HG03571 (cell line): ENCODE measurements at regions not wholly inside any gene's neighbourhood (a gene's known extent, or its start where the extent isn't known, plus 50 kb on each side); places are given as distances from the start of the nearest gene placed in this dataset.

Experiments
- ATAC-seq: cut with Tn5 transposase; IDR thresholded peaks from one replicate; pipeline ENCODE4 v1.9.1; 2021; ENCODE audit not compliant: unreplicated experiment

DNA sequence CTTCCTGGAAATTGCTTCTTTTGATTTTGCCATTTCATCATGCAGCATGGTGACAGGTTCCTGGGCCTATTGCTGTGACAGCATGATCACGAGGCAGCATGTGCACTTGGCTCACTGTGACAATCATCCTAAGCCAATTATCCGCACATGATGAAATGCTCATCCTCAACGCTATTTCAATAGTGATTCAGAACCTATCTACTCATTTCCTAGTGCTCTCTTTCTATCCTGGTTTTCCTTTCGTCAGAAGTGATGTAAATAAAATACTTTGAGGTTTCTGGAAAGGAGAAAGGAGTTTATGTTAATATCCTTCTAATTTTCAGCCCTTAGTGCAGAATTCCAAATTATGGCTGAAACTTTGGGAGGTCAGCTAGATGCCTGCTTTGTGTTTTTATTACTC, 110.6 kb upstream of the ADAMTS5 start:
- no peak for ATAC-seq

DNA sequence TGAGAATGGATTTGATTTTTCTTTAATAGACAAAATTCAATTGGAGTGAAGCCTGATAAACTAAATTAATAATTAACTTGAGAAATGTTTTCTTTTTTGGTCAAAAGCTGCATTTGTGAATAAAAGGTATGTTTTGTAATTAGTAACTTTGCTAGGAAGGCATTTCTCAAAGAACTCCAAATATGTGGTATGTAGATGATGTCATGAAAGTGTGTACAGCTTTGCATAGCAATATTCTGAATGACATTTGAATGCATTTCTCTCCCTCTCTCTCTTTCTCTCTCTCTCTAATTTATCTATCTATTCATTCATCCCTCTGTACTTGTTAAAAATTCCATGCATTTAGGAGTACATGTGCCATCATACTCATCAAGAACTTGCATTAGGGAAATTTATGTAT, 109.1 kb upstream of the ADAMTS5 start:
- ATAC-seq = no peak

DNA sequence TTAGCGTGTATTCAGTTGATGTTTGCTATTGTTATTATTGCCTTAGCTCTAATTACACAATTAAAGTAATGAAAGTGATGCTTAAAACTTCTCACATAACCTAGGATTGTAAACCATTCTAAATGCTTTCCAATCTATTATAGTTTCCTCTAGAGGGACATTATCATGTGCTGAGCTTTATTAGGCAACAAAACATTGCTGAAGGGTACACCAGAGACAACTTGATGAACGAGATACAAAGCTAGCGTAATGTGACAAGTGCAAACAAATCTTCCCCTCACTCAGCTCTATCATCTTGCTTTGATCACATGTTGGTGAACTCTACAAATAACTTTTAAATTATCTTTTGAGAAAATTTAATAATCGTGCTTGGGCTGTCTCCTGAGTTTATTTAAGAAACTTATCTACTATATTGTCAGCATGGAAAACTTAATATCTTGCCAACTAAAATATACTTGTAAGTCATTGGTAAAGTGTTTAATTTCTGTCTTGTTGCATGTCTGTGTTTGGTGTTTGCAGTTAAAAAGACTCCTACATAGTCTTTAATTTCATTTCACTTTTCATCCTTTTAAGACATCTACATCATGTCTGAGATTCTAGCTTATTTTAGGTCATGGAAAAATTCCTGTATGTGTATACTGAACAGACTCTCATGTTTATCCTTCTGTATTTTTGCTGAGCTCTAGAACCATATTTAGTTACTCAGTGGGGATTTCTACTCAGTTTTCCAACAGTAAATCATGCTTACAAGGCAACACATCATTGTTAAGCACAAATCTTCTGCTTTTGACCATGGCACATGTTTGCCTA, 104.2 kb upstream of the ADAMTS5 start:
- no peak for ATAC-seq

DNA sequence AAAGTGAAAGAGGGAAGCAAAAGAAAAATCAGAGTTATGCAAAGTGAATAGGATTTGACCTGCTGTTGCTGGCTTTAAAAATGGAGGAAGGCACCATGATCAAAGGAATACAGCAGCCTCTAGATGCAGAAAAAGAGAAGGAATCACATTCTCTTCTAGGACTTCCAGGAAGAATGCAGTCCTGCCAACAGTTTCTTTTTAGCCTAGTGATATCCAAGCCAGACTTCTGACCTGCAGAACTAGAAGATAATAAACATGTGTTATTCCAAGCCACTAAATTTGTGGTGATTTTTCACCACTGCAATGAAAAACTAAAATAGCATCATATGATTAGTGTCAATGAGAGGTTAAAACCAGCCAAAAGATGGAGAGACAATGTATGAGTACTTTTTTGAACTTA, 101.9 kb upstream of the ADAMTS5 start:
- no peak for ATAC-seq

DNA sequence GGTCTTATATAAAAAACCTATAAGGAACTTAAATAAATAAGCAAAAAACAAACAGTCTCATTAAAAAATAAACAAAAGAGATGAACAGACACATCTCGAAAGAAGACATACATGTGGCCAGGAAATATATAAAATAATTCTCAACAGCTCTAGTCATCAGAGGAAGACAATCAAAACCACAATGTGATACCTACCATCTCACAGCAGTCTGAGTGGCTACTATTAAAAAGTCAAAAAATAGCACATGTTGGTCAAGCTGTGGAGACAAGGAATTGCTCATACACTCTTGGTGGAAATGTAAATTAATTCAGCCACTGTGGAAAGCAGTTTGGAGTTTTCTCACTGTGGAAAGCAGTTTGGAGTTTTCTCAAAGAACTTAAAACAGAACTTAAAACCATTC, 100.3 kb upstream of the ADAMTS5 start:
- ATAC-seq = no peak

DNA sequence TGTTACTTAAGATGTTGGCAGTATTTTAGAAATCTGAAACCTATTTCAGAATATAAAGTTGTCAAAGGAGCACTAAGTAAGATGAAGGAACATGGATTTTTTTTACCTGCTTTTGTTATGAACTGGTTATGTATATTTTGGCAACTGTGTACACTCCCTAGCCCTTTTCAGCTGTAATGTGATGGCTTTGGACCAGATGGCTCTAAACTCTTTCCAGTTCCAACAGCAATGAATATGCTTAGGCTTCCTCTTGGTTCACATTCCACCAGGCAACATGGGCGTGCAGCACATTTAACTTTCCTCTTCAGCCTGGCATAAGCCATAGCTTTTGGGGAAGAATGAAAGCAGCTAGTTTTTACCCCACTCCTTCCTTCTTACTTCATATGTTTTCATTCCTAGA, 95.6 kb upstream of the ADAMTS5 start:
- no peak for ATAC-seq

DNA sequence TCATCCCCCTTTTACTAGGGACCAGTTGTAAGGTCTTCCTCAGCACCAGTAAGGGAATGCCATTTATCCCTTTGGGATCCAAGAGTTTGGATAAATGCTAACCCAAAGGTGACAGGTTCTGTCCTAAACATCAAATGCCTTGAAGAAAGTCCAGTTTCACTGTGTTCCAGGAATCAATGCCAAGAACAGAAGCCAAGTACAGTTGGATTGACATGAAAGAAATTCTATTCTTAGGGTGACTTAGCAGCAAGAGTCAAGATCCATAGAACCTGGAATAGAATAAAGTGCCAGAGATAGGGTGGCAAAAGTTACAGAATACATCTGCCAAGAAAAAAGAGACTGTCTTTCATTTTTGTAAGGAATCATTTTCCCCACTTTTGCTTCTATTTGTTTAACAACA, 94.9 kb upstream of the ADAMTS5 start:
- ATAC-seq = no peak

DNA sequence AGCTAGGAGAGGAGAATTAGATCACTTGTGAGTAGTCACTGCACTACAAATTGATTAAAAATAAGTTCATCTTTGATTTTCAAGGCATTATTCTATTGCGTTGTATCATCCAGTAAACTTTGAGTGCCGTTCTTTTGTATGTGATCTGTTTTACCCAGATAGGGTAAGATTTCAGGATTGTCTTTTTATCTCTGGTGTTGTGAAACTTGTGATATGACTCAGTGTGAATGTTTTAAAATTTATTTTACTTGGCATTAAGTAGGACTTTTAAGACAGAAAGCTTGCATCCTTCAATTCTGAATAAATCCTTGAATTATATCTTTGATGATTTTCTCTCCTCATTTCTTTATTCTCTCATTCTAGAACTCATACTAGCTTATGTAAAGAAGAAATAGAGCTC, 93.3 kb upstream of the ADAMTS5 start:
- no peak for ATAC-seq

DNA sequence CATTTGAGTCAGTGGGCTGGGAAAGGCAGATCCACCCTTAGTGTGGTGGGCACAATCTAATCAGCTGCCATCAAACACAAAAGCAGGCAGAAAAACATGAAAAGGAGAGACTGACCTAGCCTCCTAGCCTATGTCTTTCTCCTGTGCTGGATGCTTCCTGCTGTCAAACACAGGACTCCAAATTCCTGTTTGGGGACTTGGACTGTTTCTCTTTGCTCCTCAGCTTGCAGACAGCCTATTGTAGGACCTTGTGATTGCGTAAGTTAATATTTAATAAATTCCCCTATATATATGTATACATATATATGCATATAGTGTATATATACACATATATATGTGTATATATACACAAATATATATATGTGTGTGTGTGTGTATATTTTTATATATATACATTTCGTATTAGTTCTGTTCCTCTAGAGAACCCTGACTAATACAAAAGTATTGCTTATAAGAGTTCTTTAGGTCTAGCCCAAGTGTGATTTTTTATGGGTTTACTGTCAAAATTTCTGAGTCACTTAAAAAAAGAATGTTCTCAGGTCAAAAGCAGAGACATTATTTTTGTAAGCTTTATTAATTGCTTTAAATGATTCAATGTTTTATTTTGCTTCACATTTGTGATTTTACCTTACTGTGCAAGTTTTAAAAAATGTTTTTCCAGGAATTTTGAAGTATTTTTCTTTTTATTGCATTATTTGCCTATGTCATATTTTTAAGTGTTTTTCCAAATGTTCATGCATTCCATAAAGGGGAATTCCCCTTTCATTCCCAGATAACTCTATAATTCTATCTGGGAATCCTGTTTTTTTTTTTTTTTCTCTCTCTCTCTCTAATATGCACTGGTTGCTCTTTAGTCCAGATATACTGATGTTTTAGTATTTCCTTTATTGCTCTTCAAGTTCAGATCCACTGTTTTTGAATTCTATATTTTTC, 92.1 kb upstream of the ADAMTS5 start:
- ATAC-seq = no peak

DNA sequence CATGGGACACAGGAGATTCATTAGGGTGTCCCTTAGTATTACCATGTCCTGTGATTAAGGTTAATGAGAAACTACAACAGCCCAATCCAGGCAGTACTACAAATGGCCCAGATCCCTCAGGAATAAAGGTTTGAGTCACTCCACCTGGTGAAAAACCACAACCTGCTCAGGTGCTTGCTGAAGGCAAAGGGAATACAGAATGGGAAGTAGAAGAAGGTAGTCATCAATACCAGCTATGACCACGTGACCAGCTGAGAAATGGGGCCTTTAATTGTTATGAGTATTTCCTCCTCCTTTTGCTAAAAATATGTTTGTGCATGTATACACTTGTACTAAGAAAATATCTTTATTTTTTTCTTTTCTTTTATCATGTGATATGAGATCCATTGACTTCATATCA, 91.1 kb upstream of the ADAMTS5 start:
- no peak for ATAC-seq

DNA sequence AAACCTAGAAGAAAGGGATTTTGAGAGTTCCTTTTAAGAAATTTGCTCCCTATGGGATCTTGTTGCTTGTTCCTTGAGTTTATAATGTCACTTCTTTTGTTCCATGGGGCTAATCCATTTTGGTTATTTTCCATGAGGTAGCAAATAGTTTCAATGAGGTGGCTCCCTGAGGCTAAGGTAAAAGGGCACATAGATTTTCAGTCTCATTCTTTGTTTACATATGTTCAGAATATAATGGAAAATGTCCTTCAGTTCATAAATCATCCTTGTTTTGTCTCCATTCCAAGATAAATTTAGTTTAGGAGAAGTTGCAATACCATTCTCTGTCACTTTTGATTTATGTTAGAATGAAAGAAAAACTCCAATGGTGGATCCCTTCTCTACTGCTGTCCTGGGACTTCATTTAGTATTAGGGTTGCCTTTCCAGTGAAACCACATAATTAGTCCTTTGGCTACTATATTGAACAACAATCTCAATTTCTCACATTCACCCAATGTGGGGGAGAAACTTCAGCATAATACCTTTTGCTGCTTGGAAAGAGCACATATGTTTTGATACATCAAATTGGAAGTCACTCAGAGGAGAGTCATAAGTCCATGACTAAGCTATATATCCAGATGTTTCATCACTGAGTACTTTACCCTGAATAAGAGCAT, 80.9 kb upstream of the ADAMTS5 start:
- ATAC-seq = no peak

DNA sequence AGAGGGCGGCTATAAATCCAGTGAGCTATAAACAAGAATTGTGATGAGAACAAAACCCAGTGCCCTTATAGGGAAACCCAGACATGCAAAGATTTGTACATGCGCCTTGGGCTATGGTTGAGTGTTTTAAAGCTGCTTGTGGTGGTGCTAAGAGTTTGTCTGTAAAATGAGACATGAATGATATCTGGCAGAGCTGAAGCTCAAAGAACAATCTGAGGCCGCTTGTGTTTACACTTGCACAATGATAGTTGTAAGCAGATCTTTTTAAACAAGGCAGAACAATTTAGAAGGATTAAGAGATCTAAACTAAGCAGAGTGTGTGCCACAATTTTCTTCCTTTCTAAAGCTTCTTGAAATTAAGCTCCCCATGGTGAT, 80.4 kb upstream of the ADAMTS5 start:
- ATAC-seq = no peak

DNA sequence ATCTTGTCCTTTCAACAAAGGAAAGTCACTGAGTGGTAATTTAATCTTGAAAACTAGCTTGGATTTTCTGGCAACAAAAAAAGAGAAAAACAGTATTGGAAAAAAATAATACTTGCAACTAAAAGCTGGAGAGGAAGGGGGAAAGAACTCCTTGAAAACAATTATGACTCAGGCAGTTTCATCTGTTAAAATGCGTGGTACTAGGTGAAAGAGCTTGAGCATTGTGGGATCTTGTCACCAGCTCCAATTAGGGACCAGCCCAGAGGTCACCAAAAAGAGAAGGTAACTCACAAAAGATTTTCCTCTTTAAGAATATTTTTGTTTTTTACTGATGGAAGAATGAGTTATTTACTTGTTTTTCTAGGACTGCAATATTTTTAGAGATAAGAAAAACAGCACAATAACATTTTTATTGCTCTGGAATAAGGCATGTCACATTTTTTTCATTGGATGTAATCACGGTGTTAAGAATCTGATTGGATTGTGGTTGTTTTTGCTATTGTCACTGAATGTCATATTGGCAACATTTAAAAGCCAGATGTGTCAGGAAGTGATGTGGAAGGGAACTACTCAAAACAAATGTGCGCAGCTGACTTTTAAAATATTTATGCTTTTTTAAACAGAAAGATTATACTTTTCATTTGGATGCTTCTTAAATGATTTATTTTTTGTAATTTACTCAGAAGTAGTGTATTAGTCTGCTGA, 78.5 kb upstream of the ADAMTS5 start:
- no peak for ATAC-seq

DNA sequence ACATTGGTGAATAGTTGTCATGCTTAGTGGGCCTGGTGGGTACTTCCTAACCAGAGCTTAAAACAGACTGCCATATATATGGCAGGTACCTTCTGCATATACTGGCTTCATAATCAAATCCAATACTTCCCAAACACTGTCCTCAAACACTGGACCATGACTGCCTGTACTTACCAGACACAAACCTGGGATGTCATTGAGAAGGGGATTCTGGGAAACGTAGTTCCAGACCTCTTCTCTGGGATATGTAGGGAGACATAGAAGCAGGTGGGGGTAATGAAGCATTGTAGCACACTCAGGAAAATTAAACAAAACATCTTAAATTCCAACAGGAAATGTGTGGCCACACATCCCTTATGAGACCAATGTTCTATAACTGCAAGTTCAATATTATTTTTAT, 76.5 kb upstream of the ADAMTS5 start:
- ATAC-seq = no peak

DNA sequence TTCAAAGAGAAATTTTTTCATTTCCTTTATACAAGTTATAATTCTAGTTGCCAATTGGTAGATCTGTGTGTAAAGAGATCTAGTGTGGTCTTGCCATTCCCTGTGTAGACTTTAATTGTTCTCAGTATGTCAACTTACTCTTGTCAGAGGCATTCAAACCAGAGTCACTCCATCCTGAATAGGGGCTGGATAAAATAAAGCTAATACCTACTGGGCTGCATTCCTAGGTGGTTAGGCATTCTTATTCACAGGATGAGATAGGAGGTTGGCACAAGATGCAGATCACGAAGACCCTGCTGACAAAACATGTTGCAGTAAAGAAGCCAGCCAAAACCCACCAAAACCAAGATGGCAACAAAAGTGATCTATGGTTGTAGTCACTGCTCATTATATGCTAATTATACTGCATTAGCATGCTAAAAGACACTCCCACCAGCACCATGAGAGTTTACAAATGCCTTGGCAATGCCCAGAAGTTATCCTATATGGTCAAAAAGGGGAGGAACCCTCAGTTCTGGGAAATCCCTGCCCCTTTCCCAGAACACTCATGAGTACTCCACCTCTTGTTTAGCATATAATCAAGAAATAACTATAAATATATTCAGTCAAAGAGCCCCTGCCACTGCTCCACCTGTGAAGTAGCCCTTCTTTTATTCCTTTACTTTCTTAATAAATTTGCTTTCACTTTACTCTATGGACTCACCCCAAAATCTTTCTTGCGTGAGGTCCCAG, 74.0 kb upstream of the ADAMTS5 start:
- no peak for ATAC-seq

DNA sequence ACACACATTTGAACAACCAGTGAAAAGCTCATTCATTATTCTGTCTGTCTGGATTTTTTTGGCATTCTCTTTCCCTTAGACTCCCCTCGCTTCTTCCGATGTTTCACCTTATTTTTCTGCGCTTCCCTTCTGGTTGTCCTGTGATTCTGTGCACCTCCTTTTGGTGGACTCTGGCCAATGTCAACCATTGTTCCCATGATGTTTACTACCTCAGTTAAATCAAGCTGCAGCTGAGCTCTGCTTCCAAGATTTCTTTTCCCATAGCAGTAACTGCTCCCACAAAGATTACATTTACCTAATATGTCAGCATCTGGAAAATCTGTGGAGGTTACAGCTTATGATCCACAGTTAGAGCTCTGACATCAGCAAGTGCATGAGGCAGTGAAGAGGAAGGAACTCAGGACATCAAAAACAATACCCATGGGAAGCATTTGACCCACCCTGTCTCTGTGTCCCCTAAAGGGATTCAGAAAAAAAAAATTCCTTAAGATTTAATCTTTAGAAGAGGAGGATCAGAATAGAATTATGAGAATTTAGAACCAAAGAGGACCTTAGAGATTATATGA, 69.9 kb upstream of the ADAMTS5 start:
- no peak for ATAC-seq

DNA sequence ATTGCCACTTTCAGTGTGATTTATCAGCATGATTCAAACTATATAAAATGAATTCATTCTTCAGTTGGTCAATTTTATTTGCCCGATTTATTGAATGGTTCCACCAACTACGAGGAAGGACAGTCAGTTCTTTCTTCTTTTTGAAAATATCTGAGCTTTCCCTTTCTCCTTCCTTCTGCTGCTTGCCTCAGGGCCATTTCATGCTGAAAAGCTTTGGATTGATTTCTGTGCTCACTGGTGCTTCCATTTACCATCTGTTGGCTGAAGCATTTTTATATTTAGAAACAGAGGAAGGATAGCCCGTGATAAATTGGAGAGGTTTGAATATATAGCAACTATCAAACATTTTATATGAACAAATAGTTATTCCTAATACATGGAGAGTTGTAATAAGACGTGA, 68.9 kb upstream of the ADAMTS5 start:
- no peak for ATAC-seq

DNA sequence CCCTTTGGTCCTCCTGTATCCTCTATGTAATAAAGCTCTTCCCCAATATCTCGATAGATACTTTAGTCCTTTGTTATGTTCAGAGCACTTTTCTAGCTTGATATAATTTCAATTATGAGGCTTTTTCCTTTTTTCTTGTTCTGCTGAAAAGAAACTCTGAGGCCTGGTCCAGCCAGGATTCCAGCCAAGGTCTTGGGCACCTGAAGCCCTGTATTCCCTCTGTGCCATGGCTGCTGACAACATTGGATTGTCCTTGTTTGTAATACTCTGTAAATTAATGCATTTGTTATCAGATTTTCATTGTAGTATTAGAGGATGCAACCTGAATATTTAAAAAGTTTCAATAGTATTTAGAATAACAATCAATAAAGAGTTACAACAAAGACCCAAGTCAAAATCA, 67.9 kb upstream of the ADAMTS5 start:
- ATAC-seq = no peak

DNA sequence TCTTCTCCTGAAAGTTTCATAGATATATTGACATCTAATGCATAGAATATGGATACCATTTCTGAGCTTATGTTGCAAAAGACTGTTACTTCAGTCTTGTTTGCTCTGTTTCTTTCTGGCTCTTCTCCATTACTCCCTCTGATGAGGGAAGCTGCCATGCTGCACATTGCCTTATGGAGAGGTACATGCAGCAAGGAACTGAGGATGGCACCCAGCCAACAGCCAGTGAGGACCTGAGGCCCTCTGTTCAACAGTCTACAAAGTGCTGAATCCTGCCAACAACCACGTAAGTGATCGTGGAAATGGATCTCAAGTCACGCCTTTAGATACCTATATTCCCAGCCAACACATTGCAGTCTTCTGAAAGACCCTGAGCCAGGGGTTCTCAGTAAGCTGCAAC, 66.6 kb upstream of the ADAMTS5 start:
- no peak for ATAC-seq

DNA sequence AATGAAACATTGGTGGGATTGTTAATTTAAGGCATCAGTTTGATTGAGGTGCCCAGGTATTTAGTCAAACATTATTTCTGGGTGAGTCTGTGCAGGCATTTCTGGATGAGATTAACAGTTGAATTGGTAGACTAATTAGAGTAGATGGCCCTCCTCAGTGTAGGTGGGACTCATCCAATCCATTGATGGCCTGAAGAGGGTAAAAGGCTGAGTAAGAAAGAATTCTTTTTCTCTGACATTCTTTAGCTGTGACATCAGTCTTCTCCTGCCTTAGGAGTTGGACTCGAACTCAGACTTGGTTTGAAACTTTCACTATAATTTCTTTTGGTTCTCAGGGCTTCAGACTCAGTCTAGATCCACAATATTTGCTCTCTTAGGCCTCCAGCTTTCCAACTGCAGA, 59.6 kb upstream of the ADAMTS5 start:
- no peak for ATAC-seq
